ENCODE measurements at regions not wholly inside any gene's neighbourhood (a gene's known extent, or its start where the extent isn't known, plus 50 kb on each side); places are given as distances from the start of the nearest gene placed in this dataset.

- Mint-ChIP-seq H3K9me3 (ENCODE audit: unreplicated experiment) (no peaks in the 10 kb centered on the region), H3K27ac (ENCODE audit: unreplicated experiment) (no peak overlapping the region), H3K4me1 (ENCODE audit: unreplicated experiment) (no peaks in the 10 kb centered on the region), H3K36me3 (ENCODE audit: unreplicated experiment) (no peaks in the 10 kb centered on the region), H3K4me3 (ENCODE audit: unreplicated experiment) (no peak overlapping the region), H3K27me3 (ENCODE audit: unreplicated experiment) (peaks cover under 1% of the 10 kb centered on the region)
- TF ChIP-seq, protein P1, sequence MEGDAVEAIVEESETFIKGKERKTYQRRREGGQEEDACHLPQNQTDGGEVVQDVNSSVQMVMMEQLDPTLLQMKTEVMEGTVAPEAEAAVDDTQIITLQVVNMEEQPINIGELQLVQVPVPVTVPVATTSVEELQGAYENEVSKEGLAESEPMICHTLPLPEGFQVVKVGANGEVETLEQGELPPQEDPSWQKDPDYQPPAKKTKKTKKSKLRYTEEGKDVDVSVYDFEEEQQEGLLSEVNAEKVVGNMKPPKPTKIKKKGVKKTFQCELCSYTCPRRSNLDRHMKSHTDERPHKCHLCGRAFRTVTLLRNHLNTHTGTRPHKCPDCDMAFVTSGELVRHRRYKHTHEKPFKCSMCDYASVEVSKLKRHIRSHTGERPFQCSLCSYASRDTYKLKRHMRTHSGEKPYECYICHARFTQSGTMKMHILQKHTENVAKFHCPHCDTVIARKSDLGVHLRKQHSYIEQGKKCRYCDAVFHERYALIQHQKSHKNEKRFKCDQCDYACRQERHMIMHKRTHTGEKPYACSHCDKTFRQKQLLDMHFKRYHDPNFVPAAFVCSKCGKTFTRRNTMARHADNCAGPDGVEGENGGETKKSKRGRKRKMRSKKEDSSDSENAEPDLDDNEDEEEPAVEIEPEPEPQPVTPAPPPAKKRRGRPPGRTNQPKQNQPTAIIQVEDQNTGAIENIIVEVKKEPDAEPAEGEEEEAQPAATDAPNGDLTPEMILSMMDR (IDR thresholded peaks at IDR 0.05), result no peak
- no peak for DNase-seq (ENCODE audit: extremely low spot score, unreplicated experiment)
Observed at GRCh38 chr16:58837950-58838349, 103.8 kb upstream of the GOT2 start.

DNA sequence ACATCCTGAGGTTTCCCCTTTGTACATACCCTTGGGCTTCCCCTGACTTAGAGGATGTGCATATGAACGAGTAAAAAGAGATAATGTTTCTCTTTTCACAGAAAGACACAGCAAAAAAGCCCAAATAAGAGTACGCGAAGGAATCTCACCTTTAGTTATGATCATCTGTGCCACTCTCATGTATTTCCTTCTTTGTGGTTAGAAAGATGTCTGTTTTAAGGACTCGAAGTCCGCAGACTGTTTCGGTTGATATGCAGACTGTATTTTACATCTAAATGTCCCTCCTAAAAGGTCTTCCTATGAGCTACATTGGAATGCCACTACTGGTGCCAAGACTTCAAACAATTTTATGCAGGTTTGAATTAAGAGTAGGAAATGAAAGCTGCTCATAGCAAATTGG lies 102.3 kb upstream of the GOT2 start:
- Mint-ChIP-seq H3K36me3 (ENCODE audit: unreplicated experiment) (no peaks in the 10 kb centered on the region), H3K27ac (ENCODE audit: unreplicated experiment) (no peak overlapping the region)

DNA sequence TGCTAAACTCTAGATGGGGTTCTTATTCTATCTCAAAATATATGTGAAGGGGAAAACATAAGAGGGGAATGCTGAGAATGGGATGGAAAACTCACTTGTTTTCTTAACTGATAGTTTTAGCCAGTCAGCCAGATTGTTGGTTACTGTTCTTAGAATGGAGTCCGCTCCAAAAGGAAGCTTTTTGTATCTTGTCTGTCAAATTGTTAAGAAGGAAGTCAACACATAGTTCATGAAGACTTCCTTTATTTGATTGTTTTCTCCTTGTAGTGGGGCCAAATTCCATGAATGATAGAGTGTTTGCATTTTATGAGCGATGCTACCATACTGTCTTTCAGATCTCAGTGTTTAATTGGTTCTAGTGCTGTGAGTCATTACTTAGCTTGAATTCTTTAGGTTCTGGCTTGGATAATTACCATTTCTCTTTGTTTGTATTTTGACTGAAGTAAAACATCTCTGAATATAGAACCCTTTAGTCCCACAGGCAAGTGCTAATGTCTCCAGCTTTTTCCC lies 98.3 kb upstream of the GOT2 start:
- Mint-ChIP-seq H3K36me3 (ENCODE audit: unreplicated experiment) (no peaks in the 10 kb centered on the region), H3K9me3 (ENCODE audit: unreplicated experiment) (no peaks in the 10 kb centered on the region), H3K27ac (ENCODE audit: unreplicated experiment) (no peak overlapping the region), H3K4me1 (ENCODE audit: unreplicated experiment) (no peaks in the 10 kb centered on the region), H3K4me3 (ENCODE audit: unreplicated experiment) (no peak overlapping the region), H3K27me3 (ENCODE audit: unreplicated experiment) (peaks cover 4% of the 10 kb centered on the region)
- no peak for DNase-seq (ENCODE audit: extremely low spot score, unreplicated experiment)
- TF ChIP-seq, protein P1 (IDR thresholded peaks at IDR 0.05), result no peak

More for the DNA sequence above, 102.3 kb upstream of the GOT2 start:
- Mint-ChIP-seq H3K4me1 (ENCODE audit: unreplicated experiment) (no peaks in the 10 kb centered on the region), H3K9me3 (ENCODE audit: unreplicated experiment) (no peaks in the 10 kb centered on the region), H3K27me3 (ENCODE audit: unreplicated experiment) (peaks cover 4% of the 10 kb centered on the region), H3K4me3 (ENCODE audit: unreplicated experiment) (no peak overlapping the region)
- TF ChIP-seq, protein P1 (IDR thresholded peaks at IDR 0.05), result no peak
- no peak for DNase-seq (ENCODE audit: extremely low spot score, unreplicated experiment)

DNA sequence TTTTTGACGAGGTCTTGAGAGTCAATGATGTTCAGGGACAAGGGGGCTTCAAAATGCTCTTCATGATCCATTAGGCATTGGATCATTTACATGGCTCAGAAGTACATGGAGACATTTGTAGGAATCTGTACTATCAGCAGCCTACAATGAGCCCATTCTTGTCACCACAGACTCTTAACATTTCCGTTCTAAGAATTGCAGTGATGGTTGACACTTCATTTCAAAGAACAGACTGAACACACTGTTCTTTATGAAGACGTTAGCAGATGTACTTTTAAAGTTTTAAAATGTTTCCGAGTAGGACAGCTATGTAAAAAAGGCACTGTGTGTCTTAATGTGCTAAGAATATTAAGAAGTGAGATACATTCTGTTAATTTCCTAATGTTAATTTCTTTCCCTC lies 97.3 kb upstream of the GOT2 start:
- Mint-ChIP-seq H3K27me3 (ENCODE audit: unreplicated experiment) (peaks cover 4% of the 10 kb centered on the region), H3K27ac (ENCODE audit: unreplicated experiment) (no peak overlapping the region), H3K4me1 (ENCODE audit: unreplicated experiment) (no peaks in the 10 kb centered on the region), H3K36me3 (ENCODE audit: unreplicated experiment) (no peaks in the 10 kb centered on the region), H3K4me3 (ENCODE audit: unreplicated experiment) (no peak overlapping the region), H3K9me3 (ENCODE audit: unreplicated experiment) (no peaks in the 10 kb centered on the region)
- no peak for DNase-seq (ENCODE audit: extremely low spot score, unreplicated experiment)
- TF ChIP-seq, protein P1 (IDR thresholded peaks at IDR 0.05), result no peak

- no peak for DNase-seq (ENCODE audit: extremely low spot score, unreplicated experiment)
- no peak overlapping the region for H3K27ac Mint-ChIP-seq (ENCODE audit: unreplicated experiment)
- peaks cover 4% of the 10 kb centered on the region for H3K9me3 Mint-ChIP-seq (ENCODE audit: unreplicated experiment)
- no peaks in the 10 kb centered on the region for H3K4me1 Mint-ChIP-seq (ENCODE audit: unreplicated experiment)
- no peaks in the 10 kb centered on the region for H3K36me3 Mint-ChIP-seq (ENCODE audit: unreplicated experiment)
- TF ChIP-seq, protein P1 (IDR thresholded peaks at IDR 0.05), result no peak
- peaks cover 4% of the 10 kb centered on the region for H3K27me3 Mint-ChIP-seq (ENCODE audit: unreplicated experiment)
- H3K4me3 Mint-ChIP-seq (ENCODE audit: unreplicated experiment), result no peak overlapping the region
Observed at GRCh38 chr16:58828901-58829545, 94.9 kb upstream of the GOT2 start.
